GM23338 (cell line): ENCODE measurements at regions not wholly inside any gene's neighbourhood (a gene's known extent, or its start where the extent isn't known, plus 50 kb on each side); places are given as distances from the start of the nearest gene placed in this dataset.
A peak's percentile ranks its signal among the peaks of the same experiment; 100 is the strongest.

Source experiments
- ATAC-seq: fragments of 200-7000 bp; cut with Tn5 transposase; 3 replicates; pipeline ENCODE4 v1.9.1; 2020
- DNase-seq: peaks from one replicate; pipeline ENCODE4 v3.0.0-alpha.2; 2015; ENCODE audit warnings: low spot score
- H2AFZ ChIP-seq: fragments of 200-600 bp; sonication (generic); 2 replicates; pipeline ENCODE4 v1.8.0; 2016; ENCODE audit warnings: antibody characterized with exemption, mild to moderate bottlenecking, moderate library complexity
- H3F3A ChIP-seq: fragments of 200-600 bp; sonication (generic); replicated peaks from 2 replicates; pipeline ENCODE4 v1.8.0; 2017; ENCODE audit warnings: antibody characterized with exemption, mixed run types, low read depth
- H3K27ac ChIP-seq: fragments of 200-600 bp; sonication (generic); 2 replicates; pipeline ENCODE4 v1.6.1; 2016; ENCODE audit warnings: low read depth
- H3K27me3 ChIP-seq: fragments of 200-600 bp; sonication (generic); 2 replicates; pipeline ENCODE4 v1.8.0; 2016; ENCODE audit warnings: mild to moderate bottlenecking, mixed run types, moderate library complexity; ENCODE audit not compliant: insufficient read depth
- H3K36me3 ChIP-seq: fragments of 200-600 bp; sonication (generic); 2 replicates; pipeline ENCODE4 v1.8.0; 2016; ENCODE audit warnings: mild to moderate bottlenecking; ENCODE audit not compliant: insufficient read depth
- H3K4me1 ChIP-seq: fragments of 200-600 bp; sonication (generic); 2 replicates; pipeline ENCODE4 v1.8.0; 2016; ENCODE audit warnings: mild to moderate bottlenecking, moderate library complexity; ENCODE audit not compliant: insufficient read depth
- H3K4me2 ChIP-seq: fragments of 200-600 bp; sonication (generic); 2 replicates; pipeline ENCODE4 v1.7.1; 2017; ENCODE audit warnings: mixed run types
- H3K4me3 ChIP-seq: fragments of 200-600 bp; sonication (generic); 2 replicates; pipeline ENCODE4 v1.6.1; 2016; ENCODE audit warnings: mixed run types
- H3K79me2 ChIP-seq: fragments of 200-600 bp; sonication (generic); replicated peaks from 2 replicates; pipeline ENCODE4 v1.8.0; 2017; ENCODE audit warnings: mild to moderate bottlenecking; ENCODE audit not compliant: insufficient read depth
- H3K9me2 ChIP-seq: fragments of 200-600 bp; sonication (generic); 2 replicates; pipeline ENCODE4 v1.8.0; 2017; ENCODE audit not compliant: insufficient read depth
- H4K20me1 ChIP-seq: fragments of 200-600 bp; sonication (generic); replicated peaks from 2 replicates; pipeline ENCODE4 v1.8.0; 2017; ENCODE audit warnings: mild to moderate bottlenecking; ENCODE audit not compliant: insufficient read depth
- H3K27ac Mint-ChIP-seq: 2 replicates; pipeline ENCODE4 v1.8.0; 2020; ENCODE audit warnings: inconsistent platforms, mild to moderate bottlenecking, moderate library complexity, mixed read lengths
- H3K27me3 Mint-ChIP-seq: 3 replicates; pipeline ENCODE4 v1.8.0; 2022; ENCODE audit warnings: low read depth, mild to moderate bottlenecking, moderate library complexity, mixed read lengths, inconsistent platforms; ENCODE audit not compliant: insufficient read depth, poor library complexity
- H3K36me3 Mint-ChIP-seq: 3 replicates; pipeline ENCODE4 v1.8.0; 2021; ENCODE audit warnings: low read depth, mild to moderate bottlenecking, inconsistent platforms, moderate library complexity, mixed read lengths
- H3K4me1 Mint-ChIP-seq: 3 replicates; pipeline ENCODE4 v1.8.0; 2020; ENCODE audit warnings: mild to moderate bottlenecking, inconsistent platforms, mixed read lengths
- H3K4me3 Mint-ChIP-seq: 3 replicates; pipeline ENCODE4 v1.8.0; 2021; ENCODE audit warnings: moderate library complexity, mild to moderate bottlenecking, inconsistent platforms, mixed read lengths
- H3K9me3 Mint-ChIP-seq: 3 replicates; pipeline ENCODE4 v1.8.0; 2020; ENCODE audit warnings: moderate library complexity, mild to moderate bottlenecking, inconsistent platforms, mixed read lengths
- CREB1 ChIP-seq: fragments of 250-450 bp; sonication (Bioruptor Pico); IDR thresholded peaks from 2 replicates; pipeline ENCODE4 v1.5.0; 2020; ENCODE audit warnings: low read depth, mild to moderate bottlenecking, moderate library complexity
- EZH2 ChIP-seq: fragments of 200-600 bp; sonication (generic); IDR thresholded peaks from one replicate; pipeline ENCODE4 v1.8.0; 2017; ENCODE audit warnings: antibody characterized with exemption, mild to moderate bottlenecking, low read depth; ENCODE audit not compliant: unreplicated experiment
- EZH2phosphoT487 ChIP-seq: fragments of 200-600 bp; sonication (generic); IDR thresholded peaks from one replicate; pipeline ENCODE4 v1.8.1; 2018; ENCODE audit warnings: antibody characterized with exemption; ENCODE audit not compliant: unreplicated experiment
- JUNB ChIP-seq: IDR thresholded peaks from one replicate; pipeline ENCODE4 v1.6.1; 2016; ENCODE audit warnings: antibody characterized with exemption; ENCODE audit not compliant: unreplicated experiment
- NANOG ChIP-seq: IDR thresholded peaks from 2 replicates; pipeline ENCODE4 v1.6.1; 2016; ENCODE audit warnings: antibody characterized with exemption, borderline replicate concordance
- POLR2AphosphoS5 ChIP-seq: IDR thresholded peaks from 2 replicates; pipeline ENCODE4 v1.6.1; 2016; ENCODE audit warnings: antibody characterized with exemption, low read depth
- REST ChIP-seq: IDR thresholded peaks from one replicate; pipeline ENCODE4 v1.6.1; 2018; ENCODE audit warnings: antibody characterized with exemption; ENCODE audit not compliant: unreplicated experiment
- STAT1 ChIP-seq: IDR thresholded peaks from one replicate; pipeline ENCODE4 v1.6.1; 2016; ENCODE audit warnings: antibody characterized with exemption; ENCODE audit not compliant: unreplicated experiment
- ZNF114 ChIP-seq: fragments of 250-450 bp; sonication (Bioruptor Pico); IDR thresholded peaks from 2 replicates; pipeline ENCODE4 v1.5.0; 2020; ENCODE audit warnings: mild to moderate bottlenecking, moderate library complexity
- ZNF331 ChIP-seq: fragments of 250-450 bp; sonication (Bioruptor Pico); IDR thresholded peaks from 2 replicates; pipeline ENCODE4 v1.5.0; 2020; ENCODE audit warnings: low read depth, mild to moderate bottlenecking, moderate library complexity
- TF ChIP-seq, protein P1 (sequence below): IDR thresholded peaks from 2 replicates; pipeline ENCODE4 v1.6.1; 2016; ENCODE audit warnings: antibody characterized with exemption
- TF ChIP-seq, protein P2 (sequence below), 2 experiments: fragments of 200-600 bp in 1 of 2; sonication (generic) in 1 of 2; conservative IDR thresholded peaks; 2 replicates each; pipeline versions ENCODE4 v1.5.1 to v1.6.1; 2016 to 2017; ENCODE audit warnings: antibody characterized with exemption in 2 of 2, low read depth in 2 of 2, mild to moderate bottlenecking in 2 of 2, moderate library complexity in 1 of 2
- TF ChIP-seq, protein P3 (sequence below): fragments of 250-450 bp; sonication (Bioruptor Pico); IDR thresholded peaks from 2 replicates; pipeline ENCODE4 v1.5.0; 2020; ENCODE audit warnings: mild to moderate bottlenecking, moderate library complexity

DNA sequence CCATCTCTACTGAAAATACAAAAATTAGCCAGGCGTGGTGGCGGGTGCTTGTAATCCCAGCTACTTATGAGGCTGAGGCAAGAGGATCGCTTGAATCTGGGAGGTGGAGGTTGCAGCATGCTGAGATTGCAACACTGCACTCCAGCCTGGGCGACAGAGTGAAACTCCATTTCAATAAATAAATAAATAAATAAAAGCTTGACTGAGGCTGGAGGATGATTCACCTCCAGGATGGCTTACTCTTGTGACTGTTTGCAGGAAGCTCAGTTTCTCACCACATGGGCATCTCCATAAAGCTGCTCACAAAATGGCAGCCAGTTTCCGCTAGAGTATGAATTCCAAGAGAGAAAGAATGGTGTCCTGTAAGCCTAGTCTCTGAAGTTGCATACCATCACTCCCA, 191.7 kb upstream of the EDNRA start:
- peaks cover 9% of the 10 kb centered on the region for H3K27me3 Mint-ChIP-seq
- H3K27me3 ChIP-seq: no peaks in the 10 kb centered on the region
- ATAC-seq: no peak

More for the DNA sequence above, 191.7 kb upstream of the EDNRA start:
- Histone ChIP-seq H3K4me1 (no peaks in the 10 kb centered on the region), H2AFZ (peak overlapping the region; percentile 66), H3K27ac (no peak overlapping the region), H3K9me2 (peaks cover 4% of the 10 kb centered on the region), H3F3A (no peaks in the 10 kb centered on the region), H3K4me2 (no peak overlapping the region), H3K36me3 (no peaks in the 10 kb centered on the region), H4K20me1 (no peaks in the 10 kb centered on the region), H3K79me2 (no peaks in the 10 kb centered on the region), H3K4me3 (no peak overlapping the region)
- TF ChIP-seq JUNB (no peak), NANOG (no peak), EZH2 (no peak), REST (no peak), STAT1 (no peak), ZNF331 (CRISPR knock-in tag) (no peak), CREB1 (CRISPR knock-in tag) (no peak), POLR2AphosphoS5 (no peak), ZNF114 (CRISPR knock-in tag) (no peak), EZH2phosphoT487 (no peak)
- TF ChIP-seq, protein P1, sequence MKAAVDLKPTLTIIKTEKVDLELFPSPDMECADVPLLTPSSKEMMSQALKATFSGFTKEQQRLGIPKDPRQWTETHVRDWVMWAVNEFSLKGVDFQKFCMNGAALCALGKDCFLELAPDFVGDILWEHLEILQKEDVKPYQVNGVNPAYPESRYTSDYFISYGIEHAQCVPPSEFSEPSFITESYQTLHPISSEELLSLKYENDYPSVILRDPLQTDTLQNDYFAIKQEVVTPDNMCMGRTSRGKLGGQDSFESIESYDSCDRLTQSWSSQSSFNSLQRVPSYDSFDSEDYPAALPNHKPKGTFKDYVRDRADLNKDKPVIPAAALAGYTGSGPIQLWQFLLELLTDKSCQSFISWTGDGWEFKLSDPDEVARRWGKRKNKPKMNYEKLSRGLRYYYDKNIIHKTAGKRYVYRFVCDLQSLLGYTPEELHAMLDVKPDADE: no peak
- TF ChIP-seq, protein P2, sequence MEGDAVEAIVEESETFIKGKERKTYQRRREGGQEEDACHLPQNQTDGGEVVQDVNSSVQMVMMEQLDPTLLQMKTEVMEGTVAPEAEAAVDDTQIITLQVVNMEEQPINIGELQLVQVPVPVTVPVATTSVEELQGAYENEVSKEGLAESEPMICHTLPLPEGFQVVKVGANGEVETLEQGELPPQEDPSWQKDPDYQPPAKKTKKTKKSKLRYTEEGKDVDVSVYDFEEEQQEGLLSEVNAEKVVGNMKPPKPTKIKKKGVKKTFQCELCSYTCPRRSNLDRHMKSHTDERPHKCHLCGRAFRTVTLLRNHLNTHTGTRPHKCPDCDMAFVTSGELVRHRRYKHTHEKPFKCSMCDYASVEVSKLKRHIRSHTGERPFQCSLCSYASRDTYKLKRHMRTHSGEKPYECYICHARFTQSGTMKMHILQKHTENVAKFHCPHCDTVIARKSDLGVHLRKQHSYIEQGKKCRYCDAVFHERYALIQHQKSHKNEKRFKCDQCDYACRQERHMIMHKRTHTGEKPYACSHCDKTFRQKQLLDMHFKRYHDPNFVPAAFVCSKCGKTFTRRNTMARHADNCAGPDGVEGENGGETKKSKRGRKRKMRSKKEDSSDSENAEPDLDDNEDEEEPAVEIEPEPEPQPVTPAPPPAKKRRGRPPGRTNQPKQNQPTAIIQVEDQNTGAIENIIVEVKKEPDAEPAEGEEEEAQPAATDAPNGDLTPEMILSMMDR (conservative IDR thresholded peaks at IDR 0.05; ENCODE audit: low read depth in 2 of 2): no peak
- TF ChIP-seq, protein P3, sequence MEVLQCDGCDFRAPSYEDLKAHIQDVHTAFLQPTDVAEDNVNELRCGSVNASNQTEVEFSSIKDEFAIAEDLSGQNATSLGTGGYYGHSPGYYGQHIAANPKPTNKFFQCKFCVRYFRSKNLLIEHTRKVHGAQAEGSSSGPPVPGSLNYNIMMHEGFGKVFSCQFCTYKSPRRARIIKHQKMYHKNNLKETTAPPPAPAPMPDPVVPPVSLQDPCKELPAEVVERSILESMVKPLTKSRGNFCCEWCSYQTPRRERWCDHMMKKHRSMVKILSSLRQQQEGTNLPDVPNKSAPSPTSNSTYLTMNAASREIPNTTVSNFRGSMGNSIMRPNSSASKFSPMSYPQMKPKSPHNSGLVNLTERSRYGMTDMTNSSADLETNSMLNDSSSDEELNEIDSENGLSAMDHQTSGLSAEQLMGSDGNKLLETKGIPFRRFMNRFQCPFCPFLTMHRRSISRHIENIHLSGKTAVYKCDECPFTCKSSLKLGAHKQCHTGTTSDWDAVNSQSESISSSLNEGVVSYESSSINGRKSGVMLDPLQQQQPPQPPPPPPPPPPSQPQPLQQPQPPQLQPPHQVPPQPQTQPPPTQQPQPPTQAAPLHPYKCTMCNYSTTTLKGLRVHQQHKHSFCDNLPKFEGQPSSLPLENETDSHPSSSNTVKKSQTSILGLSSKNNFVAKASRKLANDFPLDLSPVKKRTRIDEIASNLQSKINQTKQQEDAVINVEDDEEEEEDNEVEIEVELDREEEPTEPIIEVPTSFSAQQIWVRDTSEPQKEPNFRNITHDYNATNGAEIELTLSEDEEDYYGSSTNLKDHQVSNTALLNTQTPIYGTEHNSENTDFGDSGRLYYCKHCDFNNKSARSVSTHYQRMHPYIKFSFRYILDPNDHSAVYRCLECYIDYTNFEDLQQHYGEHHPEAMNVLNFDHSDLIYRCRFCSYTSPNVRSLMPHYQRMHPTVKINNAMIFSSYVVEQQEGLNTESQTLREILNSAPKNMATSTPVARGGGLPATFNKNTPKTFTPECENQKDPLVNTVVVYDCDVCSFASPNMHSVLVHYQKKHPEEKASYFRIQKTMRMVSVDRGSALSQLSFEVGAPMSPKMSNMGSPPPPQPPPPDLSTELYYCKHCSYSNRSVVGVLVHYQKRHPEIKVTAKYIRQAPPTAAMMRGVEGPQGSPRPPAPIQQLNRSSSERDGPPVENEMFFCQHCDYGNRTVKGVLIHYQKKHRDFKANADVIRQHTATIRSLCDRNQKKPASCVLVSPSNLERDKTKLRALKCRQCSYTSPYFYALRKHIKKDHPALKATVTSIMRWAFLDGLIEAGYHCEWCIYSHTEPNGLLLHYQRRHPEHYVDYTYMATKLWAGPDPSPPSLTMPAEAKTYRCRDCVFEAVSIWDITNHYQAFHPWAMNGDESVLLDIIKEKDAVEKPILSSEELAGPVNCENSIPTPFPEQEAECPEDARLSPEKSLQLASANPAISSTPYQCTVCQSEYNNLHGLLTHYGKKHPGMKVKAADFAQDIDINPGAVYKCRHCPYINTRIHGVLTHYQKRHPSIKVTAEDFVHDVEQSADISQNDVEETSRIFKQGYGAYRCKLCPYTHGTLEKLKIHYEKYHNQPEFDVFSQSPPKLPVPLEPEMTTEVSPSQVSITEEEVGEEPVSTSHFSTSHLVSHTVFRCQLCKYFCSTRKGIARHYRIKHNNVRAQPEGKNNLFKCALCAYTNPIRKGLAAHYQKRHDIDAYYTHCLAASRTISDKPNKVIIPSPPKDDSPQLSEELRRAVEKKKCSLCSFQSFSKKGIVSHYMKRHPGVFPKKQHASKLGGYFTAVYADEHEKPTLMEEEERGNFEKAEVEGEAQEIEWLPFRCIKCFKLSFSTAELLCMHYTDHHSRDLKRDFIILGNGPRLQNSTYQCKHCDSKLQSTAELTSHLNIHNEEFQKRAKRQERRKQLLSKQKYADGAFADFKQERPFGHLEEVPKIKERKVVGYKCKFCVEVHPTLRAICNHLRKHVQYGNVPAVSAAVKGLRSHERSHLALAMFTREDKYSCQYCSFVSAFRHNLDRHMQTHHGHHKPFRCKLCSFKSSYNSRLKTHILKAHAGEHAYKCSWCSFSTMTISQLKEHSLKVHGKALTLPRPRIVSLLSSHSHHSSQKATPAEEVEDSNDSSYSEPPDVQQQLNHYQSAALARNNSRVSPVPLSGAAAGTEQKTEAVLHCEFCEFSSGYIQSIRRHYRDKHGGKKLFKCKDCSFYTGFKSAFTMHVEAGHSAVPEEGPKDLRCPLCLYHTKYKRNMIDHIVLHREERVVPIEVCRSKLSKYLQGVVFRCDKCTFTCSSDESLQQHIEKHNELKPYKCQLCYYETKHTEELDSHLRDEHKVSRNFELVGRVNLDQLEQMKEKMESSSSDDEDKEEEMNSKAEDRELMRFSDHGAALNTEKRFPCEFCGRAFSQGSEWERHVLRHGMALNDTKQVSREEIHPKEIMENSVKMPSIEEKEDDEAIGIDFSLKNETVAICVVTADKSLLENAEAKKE: no peak
- Mint-ChIP-seq H3K36me3 (no peaks in the 10 kb centered on the region), H3K9me3 (peaks cover 3% of the 10 kb centered on the region; the same call in 2 of the 3 replicates), H3K27ac (no peak overlapping the region), H3K4me1 (no peaks in the 10 kb centered on the region), H3K4me3 (no peak overlapping the region)
- no peak for DNase-seq
